Lower leg skin (tissue), 4 donors: ENCODE measurements at regions not wholly inside any gene's neighbourhood (a gene's known extent, or its start where the extent isn't known, plus 50 kb on each side); places are given as distances from the start of the nearest gene placed in this dataset.

Experiments used
- DNase-seq, 2 donors: peaks; one replicate each; pipeline ENCODE4 v3.0.0-alpha.2; 2019; ENCODE audit warnings: low spot score in 2 of 2
- H3K4me3 ChIP-seq: fragments of 200-600 bp; sonication (generic); 2 replicates; pipeline ENCODE4 v1.5.1; 2017; ENCODE audit warnings: mild to moderate bottlenecking, low read depth; ENCODE audit not compliant: poor library complexity, severe bottlenecking
- POLR2A ChIP-seq, 2 donors: fragments of 450-650 bp; IDR thresholded peaks; one replicate each; pipeline ENCODE4 v1.6.1; 2016 to 2017; ENCODE audit warnings: antibody characterized with exemption in 2 of 2, mild to moderate bottlenecking in 1 of 2, moderate library complexity in 1 of 2
- WGBS, 2 donors: methylation state at CpG; one replicate each; pipeline ENCODE4 v1.1.5; 2018; 5-methylcytosine and 5-hydroxymethylcytosine counted together
- intact Hi-C: fragments of 100-400 bp; cut with DNase I; formaldehyde crosslinking; loops from one replicate; pipeline ENCODE4 v1.15.0; 2023; ENCODE audit warnings: low total_unique reads
- TF ChIP-seq, protein P1 (sequence below), 3 donors: fragments of 450-650 bp; IDR thresholded peaks; one replicate each; pipeline ENCODE4 v1.5.1; 2016; ENCODE audit warnings: antibody characterized with exemption in 3 of 3, mild to moderate bottlenecking in 3 of 3, moderate library complexity in 2 of 3

GRCh38 chr16:6447021-6447790 lies 885.4 kb upstream of the RBFOX1 start:
- WGBS, 2 donors, result 92 to 93% methylated on average over 17 of the region's 17 CpGs
- no peak for DNase-seq
- H3K4me3 ChIP-seq, result no peak overlapping the region
- intact Hi-C loops, result no loop called here
- TF ChIP-seq, protein P1, sequence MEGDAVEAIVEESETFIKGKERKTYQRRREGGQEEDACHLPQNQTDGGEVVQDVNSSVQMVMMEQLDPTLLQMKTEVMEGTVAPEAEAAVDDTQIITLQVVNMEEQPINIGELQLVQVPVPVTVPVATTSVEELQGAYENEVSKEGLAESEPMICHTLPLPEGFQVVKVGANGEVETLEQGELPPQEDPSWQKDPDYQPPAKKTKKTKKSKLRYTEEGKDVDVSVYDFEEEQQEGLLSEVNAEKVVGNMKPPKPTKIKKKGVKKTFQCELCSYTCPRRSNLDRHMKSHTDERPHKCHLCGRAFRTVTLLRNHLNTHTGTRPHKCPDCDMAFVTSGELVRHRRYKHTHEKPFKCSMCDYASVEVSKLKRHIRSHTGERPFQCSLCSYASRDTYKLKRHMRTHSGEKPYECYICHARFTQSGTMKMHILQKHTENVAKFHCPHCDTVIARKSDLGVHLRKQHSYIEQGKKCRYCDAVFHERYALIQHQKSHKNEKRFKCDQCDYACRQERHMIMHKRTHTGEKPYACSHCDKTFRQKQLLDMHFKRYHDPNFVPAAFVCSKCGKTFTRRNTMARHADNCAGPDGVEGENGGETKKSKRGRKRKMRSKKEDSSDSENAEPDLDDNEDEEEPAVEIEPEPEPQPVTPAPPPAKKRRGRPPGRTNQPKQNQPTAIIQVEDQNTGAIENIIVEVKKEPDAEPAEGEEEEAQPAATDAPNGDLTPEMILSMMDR (IDR thresholded peaks at IDR 0.05), result no peak
- no peak for TF ChIP-seq POLR2A (IDR thresholded peaks at IDR 0.05)

- H3K4me3 ChIP-seq, result no peak overlapping the region
- TF ChIP-seq, protein P1 (IDR thresholded peaks at IDR 0.05), result no peak
- no peak for TF ChIP-seq POLR2A (IDR thresholded peaks at IDR 0.05)
- no peak for DNase-seq
- intact Hi-C loops, result no loop called here
- 93 to 98% methylated on average over 1 of the region's 1 CpG for WGBS, 2 donors
Measured at GRCh38 chr16:6446370-6446769, 886.3 kb upstream of the RBFOX1 start.

DNA sequence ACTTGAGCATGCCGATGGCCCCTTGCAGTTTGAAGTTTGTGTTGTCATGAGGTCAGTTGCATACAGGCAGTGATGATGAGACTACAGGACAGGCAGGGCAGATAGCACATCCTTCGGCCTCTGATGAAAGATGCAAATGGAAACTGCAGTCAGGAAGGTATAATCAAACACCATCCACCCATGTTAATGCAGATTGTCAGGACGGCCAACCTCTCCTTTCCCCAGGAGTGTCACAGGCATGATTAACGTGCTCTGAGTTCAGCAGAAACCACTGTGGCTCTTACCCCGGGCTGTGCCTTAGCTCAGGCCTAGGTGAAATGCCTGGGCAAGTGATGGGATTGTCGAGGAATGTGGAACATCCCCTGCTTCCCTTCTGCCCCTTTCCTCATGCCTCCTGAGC lies 893.5 kb upstream of the RBFOX1 start:
- intact Hi-C loops, result no loop called here
- WGBS, 2 donors, result 53 to 58% methylated on average over 6 of the region's 6 CpGs
- no peak overlapping the region for H3K4me3 ChIP-seq
- no peak for TF ChIP-seq POLR2A (IDR thresholded peaks at IDR 0.05)
- TF ChIP-seq, protein P1 (IDR thresholded peaks at IDR 0.05), result no peak
- DNase-seq, result no peak

GRCh38 chr16:6428861-6429260 lies 903.8 kb upstream of the RBFOX1 start:
- WGBS, 2 donors, result 54 to 62% methylated on average over 8 of the region's 8 CpGs
- intact Hi-C loops, result no loop called here
- no peak overlapping the region for H3K4me3 ChIP-seq
- no peak for DNase-seq
- TF ChIP-seq, protein P1 (IDR thresholded peaks at IDR 0.05), result no peak
- no peak for TF ChIP-seq POLR2A (IDR thresholded peaks at IDR 0.05)

DNA sequence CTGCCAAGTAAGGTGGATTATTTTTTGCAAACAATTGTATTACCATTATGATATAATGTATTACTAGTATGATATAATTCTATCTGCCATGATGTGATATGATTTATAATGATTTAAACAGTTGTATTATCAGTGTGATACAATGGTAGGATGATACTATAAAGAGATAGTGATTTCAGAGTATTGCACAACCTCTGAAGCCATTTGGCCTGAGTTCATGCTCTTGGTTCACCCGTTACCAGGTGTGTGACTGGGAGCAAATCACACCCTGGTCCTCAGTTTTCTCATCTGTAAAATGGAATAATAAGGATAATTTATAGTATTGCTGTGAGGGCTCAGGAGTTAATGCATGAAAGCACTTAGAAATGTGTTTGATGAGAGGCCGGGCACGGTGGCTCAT lies 905.0 kb upstream of the RBFOX1 start:
- TF ChIP-seq POLR2A (IDR thresholded peaks at IDR 0.05), result no peak
- intact Hi-C loops, result no loop called here

DNA sequence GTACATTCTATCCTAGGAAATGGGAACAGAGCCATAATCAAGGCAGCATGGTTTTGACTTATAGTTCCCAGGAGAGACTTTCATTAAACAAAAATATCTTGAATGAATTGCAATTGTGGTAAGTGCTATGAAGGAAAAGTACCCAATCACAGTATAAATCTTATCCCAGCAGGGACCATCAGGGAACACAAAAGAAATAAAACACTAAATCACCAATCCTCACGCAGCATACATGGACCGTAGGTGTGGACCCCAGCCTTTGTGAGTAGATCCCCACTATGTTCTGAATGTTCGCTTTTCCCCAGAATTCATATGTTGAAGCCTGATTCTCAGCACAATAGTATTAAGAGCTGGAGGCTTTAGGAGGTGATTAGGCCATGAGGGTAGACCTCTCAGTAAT lies 925.0 kb upstream of the RBFOX1 start:
- H3K4me3 ChIP-seq, result no peak overlapping the region
- 87 to 94% methylated on average over 3 of the region's 3 CpGs for WGBS, 2 donors
- intact Hi-C loops, result no loop called here
- TF ChIP-seq, protein P1 (IDR thresholded peaks at IDR 0.05), result no peak
- TF ChIP-seq POLR2A (IDR thresholded peaks at IDR 0.05), result no peak
- DNase-seq, result no peak

More for the DNA sequence above, 905.0 kb upstream of the RBFOX1 start:
- no peak overlapping the region for H3K4me3 ChIP-seq
- 83 to 88% methylated on average over 3 of the region's 3 CpGs for WGBS, 2 donors
- DNase-seq, result no peak
